K562 (cell line): ENCODE measurements at regions not wholly inside any gene's neighbourhood (a gene's known extent, or its start where the extent isn't known, plus 50 kb on each side); places are given as distances from the start of the nearest gene placed in this dataset.
"Not testable (repeated sequence)": the region's sequence is repeated elsewhere in the genome, so short reads cannot be mapped to it uniquely, and the experiment has no call there.

ENCODE experiments used
- ATAC-seq: fragments of 200-7000 bp; cut with Tn5 transposase; 3 replicates; pipeline ENCODE4 v1.9.1; 2020; ENCODE audit warnings: moderate library complexity
- BruUV-seq: library from RNA; stranded (reverse); fragments of 400-500 nt; replicated peaks from 2 replicates; lab custom pipeline; 2021; lab: Mats Ljungman, UMichigan
- CTCF ChIA-PET: fragments of 300-600 bp; formaldehyde crosslinking; extraction: SDS; loops from one replicate; lab custom pipeline; 2021; ENCODE audit warnings: low intra/inter-chr PET ratio; lab: Yijun Ruan, JAX
- POLR2A ChIA-PET: fragments of 300-600, 350-650 bp; sonication (Branson Sonifier 250); formaldehyde crosslinking; extraction: SDS; loops from one replicate; lab custom pipeline; 2021; ENCODE audit warnings: antibody characterized with exemption, inconsistent platforms; lab: Yijun Ruan, JAX
- DNase-seq, 4 experiments: peaks; one replicate each; pipeline versions ENCODE4 v3.0.0 to v3.0.0-alpha.2; 2011 to 2018; ENCODE audit warnings: low spot score in 3 of 4, mixed read lengths in 3 of 4; ENCODE audit errors: extremely low read depth in 1 of 4
- FAIRE-seq: peaks from 2 replicates; lab custom pipeline; 2011; peaks lifted over from hg19 to GRCh38; lab: Jason Lieb, UNC
- H2AFZ ChIP-seq: 2 replicates; pipeline ENCODE4 v1.6.0; 2011; ENCODE audit warnings: low read depth, low read length, control low read depth, inconsistent platforms
- H3K27ac ChIP-seq: fragments of 200-600 bp; 3 replicates; pipeline ENCODE4 v1.8.0; 2011; ENCODE audit warnings: low read depth, mild to moderate bottlenecking, control low read depth, inconsistent platforms, low read length, moderate library complexity, mixed read lengths; ENCODE audit errors: extremely low read depth
- H3K27me3 ChIP-seq, 2 experiments: fragments of 300-600 bp in 1 of 2; 2 replicates in 1 of 2; 3 replicates in 1 of 2; pipeline versions ENCODE4 v1.6.0 to v1.8.0; 2011; ENCODE audit warnings: inconsistent platforms in 2 of 2, low read length in 2 of 2, mild to moderate bottlenecking in 1 of 2, mixed read lengths in 1 of 2, moderate library complexity in 1 of 2; ENCODE audit not compliant: control insufficient read depth in 2 of 2, insufficient read depth in 2 of 2
- H3K36me3 ChIP-seq: fragments of 300-600 bp; 3 replicates; pipeline ENCODE4 v1.8.0; 2011; ENCODE audit warnings: mild to moderate bottlenecking, low read length, inconsistent platforms; ENCODE audit not compliant: control insufficient read depth, insufficient read depth
- H3K4me1 ChIP-seq, 2 experiments: fragments of 200-600 bp in 1 of 2; replicated peaks in 1 of 2; 2 replicates in 1 of 2; 3 replicates in 1 of 2; pipeline versions ENCODE4 v1.5.1 to v1.8.0; 2011; ENCODE audit warnings: inconsistent platforms in 2 of 2, low read length in 2 of 2, mild to moderate bottlenecking in 1 of 2, mixed read lengths in 1 of 2, moderate library complexity in 1 of 2; ENCODE audit not compliant: control insufficient read depth in 2 of 2, insufficient read depth in 2 of 2
- H3K4me2 ChIP-seq: 2 replicates; pipeline ENCODE4 v1.6.1; 2011; ENCODE audit warnings: low read length, control low read depth, inconsistent platforms, mixed read lengths; ENCODE audit not compliant: insufficient read depth
- H3K4me3 ChIP-seq: fragments of 200-600 bp; sonication (generic), shearing (Covaris generic); 2 replicates; pipeline ENCODE4 v1.5.1; 2016; ENCODE audit warnings: control low read depth, inconsistent platforms
- H3K79me2 ChIP-seq: fragments of 200-600 bp; 3 replicates; pipeline ENCODE4 v1.8.0; 2011; ENCODE audit warnings: low read length, inconsistent platforms; ENCODE audit not compliant: control insufficient read depth, insufficient read depth
- H3K9ac ChIP-seq, 2 experiments: 2 replicates each; pipeline versions ENCODE4 v1.6.0 to v1.6.1; 2011; ENCODE audit warnings: low read depth in 2 of 2, low read length in 2 of 2, control low read depth in 1 of 2, inconsistent platforms in 1 of 2, mild to moderate bottlenecking in 1 of 2, mixed read lengths in 1 of 2; ENCODE audit not compliant: insufficient read depth in 1 of 2
- H3K9me1 ChIP-seq: one replicate; pipeline ENCODE4 v1.6.0; 2011; ENCODE audit warnings: inconsistent platforms, mild to moderate bottlenecking, low read length, moderate library complexity; ENCODE audit not compliant: control insufficient read depth, insufficient read depth
- H3K9me3 ChIP-seq: replicated peaks from 2 replicates; pipeline ENCODE4 v1.5.1; 2011; ENCODE audit warnings: low read depth, low read length, inconsistent platforms; ENCODE audit not compliant: control insufficient read depth, insufficient read depth
- H4K20me1 ChIP-seq: replicated peaks from 2 replicates; pipeline ENCODE4 v1.6.1; 2011; ENCODE audit warnings: low read length, inconsistent platforms, mixed read lengths; ENCODE audit not compliant: control insufficient read depth, insufficient read depth
- CEBPB ChIP-seq: fragments of 450-650 bp; IDR thresholded peaks from 2 replicates; pipeline ENCODE4 v1.6.1; 2016; ENCODE audit warnings: missing genetic modification characterization, missing compliant biosample characterization
- NFIC ChIP-seq: fragments of 450-650 bp; IDR thresholded peaks from 2 replicates; pipeline ENCODE4 v1.6.1; 2017; ENCODE audit warnings: mild to moderate bottlenecking, inconsistent platforms
- NFYB ChIP-seq: IDR thresholded peaks from 2 replicates; pipeline ENCODE4 v1.6.1; 2011; ENCODE audit warnings: mild to moderate bottlenecking, moderate library complexity; ENCODE audit not compliant: insufficient read length; ENCODE audit errors: extremely low read depth
- RBM25 ChIP-seq: fragments of 200-400 bp; formaldehyde crosslinking; IDR thresholded peaks from 2 replicates; pipeline ENCODE4 v1.6.1; 2018; ENCODE audit warnings: low read length, low read depth, moderate library complexity; ENCODE audit not compliant: severe bottlenecking
- REST ChIP-seq, 2 experiments: fragments of 450-650 bp; formaldehyde crosslinking in 1 of 2; IDR thresholded peaks; 2 replicates each; pipeline versions ENCODE4 v1.4.0 to v1.6.1; 2014 to 2020; ENCODE audit warnings: mild to moderate bottlenecking in 2 of 2, borderline replicate concordance in 1 of 2, low read depth in 1 of 2
- TAF1 ChIP-seq: IDR thresholded peaks from 2 replicates; pipeline ENCODE4 v1.6.1; 2011; ENCODE audit warnings: mild to moderate bottlenecking, low read length, moderate library complexity; ENCODE audit not compliant: insufficient read depth, control insufficient read depth, severe bottlenecking; ENCODE audit errors: extremely low read depth
- TCFL5 ChIP-seq: fragments of 250-450 bp; sonication (Bioruptor Pico); conservative IDR thresholded peaks from 2 replicates; pipeline ENCODE4 v1.6.1; 2021; ENCODE audit warnings: mild to moderate bottlenecking, moderate library complexity, matching md5 sums
- ZNF551 ChIP-seq: fragments of 250-450 bp; sonication (Bioruptor Pico); IDR thresholded peaks from 2 replicates; pipeline ENCODE4 v1.5.0; 2021; ENCODE audit warnings: mild to moderate bottlenecking, moderate library complexity
- WGBS: fragments of 100-300 bp; shearing (Covaris generic); methylation state at CpG from one replicate; pipeline ENCODE4 v1.1.6; 2016; ENCODE audit warnings: low coverage, mixed read lengths; ENCODE audit not compliant: insufficient coverage; ENCODE audit errors: missing lambda C conversion rate; 5-methylcytosine and 5-hydroxymethylcytosine counted together
- in situ Hi-C: fragments of 300-500 bp; cut with MboI; formaldehyde crosslinking; loops from 4 replicates; pipeline ENCODE4 v1.15.0; 2018; ENCODE audit warnings: inconsistent platforms, mixed read lengths
- intact Hi-C: fragments of 100-400 bp; cut with micrococcal nuclease; formaldehyde crosslinking; loops from 2 replicates; pipeline ENCODE4 v1.14.2; 2022

GRCh38 chr4:73325776-73326175 lies 67.2 kb upstream of the ANKRD17 start:
- H3K9me1 ChIP-seq, H3K4me3 ChIP-seq, in situ Hi-C loops, H3K9me3 ChIP-seq, H3K4me2 ChIP-seq, intact Hi-C loops: not testable (repeated sequence)
- 38% methylated on average over 3 of the region's 5 CpGs for WGBS
- TF ChIP-seq NFYB (peak; percentile 89), RBM25 (peak; percentile 45)
- TF ChIP-seq, all 486 proteins: peak for 2; not testable (repeated sequence) for 484
- H3K27me3 ChIP-seq, H3K4me1 ChIP-seq, H3K79me2 ChIP-seq, DNase-seq, H3K36me3 ChIP-seq, H2AFZ ChIP-seq, BruUV-seq, FAIRE-seq, H3K9ac ChIP-seq, H4K20me1 ChIP-seq, CTCF ChIA-PET, ATAC-seq, H3K27ac ChIP-seq, POLR2A ChIA-PET: not testable (repeated sequence)

GRCh38 chr4:73317092-73317491 lies 58.5 kb upstream of the ANKRD17 start:
- ChIA-PET POLR2A (no interaction called here), CTCF (no interaction called here)
- no TSS peak for BruUV-seq
- Histone ChIP-seq H3K4me2 (no peak overlapping the region), H2AFZ (no peak overlapping the region), H4K20me1 (no peaks in the 10 kb centered on the region), H3K4me1 (no peaks in the 10 kb centered on the region), H3K27ac (no peak overlapping the region), H3K9ac (no peak overlapping the region), H3K27me3 (no peaks in the 10 kb centered on the region), H3K9me3 (no peaks in the 10 kb centered on the region), H3K9me1 (no peaks in the 10 kb centered on the region), H3K79me2 (no peaks in the 10 kb centered on the region), H3K4me3 (no peak overlapping the region), H3K36me3 (no peaks in the 10 kb centered on the region)
- no peak for FAIRE-seq
- intact Hi-C loops, result loop anchor here (10.0 kb wide), 1 partner anchor 128 kb away; no protein-coding TSS in a partner anchor
- no peak for ATAC-seq
- in situ Hi-C loops, result loop anchor here (10.0 to 25.0 kb wide), 2 partner anchors 338 to 820 kb away; no protein-coding TSS in a partner anchor
- DNase-seq, result no peak
- 6% methylated on average over 1 of the region's 1 CpG for WGBS
- no peak for TF ChIP-seq TAF1
- TF ChIP-seq REST (IDR thresholded peaks at IDR 0.05; ENCODE audit: borderline replicate concordance), result no peak
- no peak for TF ChIP-seq REST (CRISPR knock-in tag; IDR thresholded peaks at IDR 0.05; ENCODE audit: low read depth)
- no peak for TF ChIP-seq ZNF551
- no peak for TF ChIP-seq TCFL5
- TF ChIP-seq CEBPB (tag), result no peak
- TF ChIP-seq NFIC, result no peak
